Liver (tissue), 8 donors: ENCODE measurements at regions not wholly inside any gene's neighbourhood (a gene's known extent, or its start where the extent isn't known, plus 50 kb on each side); places are given as distances from the start of the nearest gene placed in this dataset.

Experiments used
- DNase-seq: peaks from one replicate; pipeline ENCODE4 v3.0.0-alpha.2; 2017; ENCODE audit warnings: low spot score
- H3K27ac ChIP-seq, 2 donors: one replicate each; pipeline ENCODE4 v1.7.0; 2013; ENCODE audit warnings: inconsistent platforms in 2 of 2, low read length in 2 of 2, control low read depth in 1 of 2, low read depth in 1 of 2, mild to moderate bottlenecking in 1 of 2
- H3K27me3 ChIP-seq, 4 donors: one replicate each; pipeline versions ENCODE4 v1.6.1 to v1.7.0; 2013; ENCODE audit warnings: low read length in 3 of 4, inconsistent platforms in 1 of 4, mild to moderate bottlenecking in 1 of 4, moderate library complexity in 1 of 4; ENCODE audit not compliant: control insufficient read depth in 4 of 4, insufficient read depth in 4 of 4
- H3K36me3 ChIP-seq, 4 donors: one replicate each; pipeline versions ENCODE4 v1.6.1 to v1.7.0; 2013; ENCODE audit warnings: low read length in 3 of 4, mild to moderate bottlenecking in 3 of 4, low read depth in 1 of 4, moderate library complexity in 1 of 4; ENCODE audit not compliant: control insufficient read depth in 4 of 4, insufficient read depth in 3 of 4
- H3K4me1 ChIP-seq, 4 donors: one replicate each; pipeline versions ENCODE4 v1.6.1 to v1.7.0; 2013; ENCODE audit warnings: low read length in 3 of 4, mild to moderate bottlenecking in 3 of 4, moderate library complexity in 1 of 4; ENCODE audit not compliant: control insufficient read depth in 4 of 4, insufficient read depth in 4 of 4
- H3K4me3 ChIP-seq, 3 donors: one replicate each; pipeline versions ENCODE4 v1.6.1 to v1.7.0; 2013; ENCODE audit warnings: low read length in 3 of 3, control low read depth in 1 of 3, low read depth in 1 of 3, mild to moderate bottlenecking in 1 of 3
- H3K9ac ChIP-seq, 2 donors: one replicate each; pipeline ENCODE4 v1.7.0; 2013; ENCODE audit warnings: low read length in 2 of 2, mild to moderate bottlenecking in 2 of 2, moderate library complexity in 2 of 2, control low read depth in 1 of 2, low read depth in 1 of 2
- H3K9me3 ChIP-seq, 4 donors: one replicate each; pipeline versions ENCODE4 v1.6.1 to v1.7.0; 2013; ENCODE audit warnings: low read length in 3 of 4; ENCODE audit not compliant: control insufficient read depth in 4 of 4
- EGR1 ChIP-seq, 2 donors: IDR thresholded peaks; 2 replicates each; pipeline ENCODE4 v1.6.1; 2016 to 2018; ENCODE audit warnings: antibody characterized with exemption in 2 of 2, low read depth in 2 of 2
- FOXA1 ChIP-seq: IDR thresholded peaks from 2 replicates; pipeline ENCODE4 v1.6.1; 2016; ENCODE audit warnings: antibody characterized with exemption
- FOXA2 ChIP-seq: IDR thresholded peaks from 2 replicates; pipeline ENCODE4 v1.6.1; 2016; ENCODE audit warnings: antibody characterized with exemption
- GABPA ChIP-seq, 2 donors: IDR thresholded peaks in 1 of 2; conservative IDR thresholded peaks in 1 of 2; 2 replicates each; pipeline ENCODE4 v1.6.1; 2016; ENCODE audit warnings: antibody characterized with exemption in 2 of 2, mild to moderate bottlenecking in 1 of 2, moderate library complexity in 1 of 2
- HNF4A ChIP-seq, 2 donors: conservative IDR thresholded peaks; 2 replicates each; pipeline ENCODE4 v1.6.1; 2016; ENCODE audit warnings: antibody characterized with exemption in 2 of 2, mild to moderate bottlenecking in 2 of 2
- HNF4G ChIP-seq: IDR thresholded peaks from 2 replicates; pipeline ENCODE4 v1.6.1; 2016; ENCODE audit warnings: antibody characterized with exemption
- JUND ChIP-seq, 2 donors: IDR thresholded peaks; 2 replicates each; pipeline ENCODE4 v1.6.1; 2016; ENCODE audit warnings: antibody characterized with exemption in 2 of 2
- NR2F2 ChIP-seq: IDR thresholded peaks from 2 replicates; pipeline ENCODE4 v1.6.1; 2016; ENCODE audit warnings: antibody characterized with exemption
- RAD21 ChIP-seq, 2 donors: IDR thresholded peaks; 2 replicates each; pipeline ENCODE4 v1.6.1; 2016; ENCODE audit warnings: antibody characterized with exemption in 2 of 2, mild to moderate bottlenecking in 2 of 2
- RXRA ChIP-seq, 2 donors: IDR thresholded peaks; 2 replicates each; pipeline ENCODE4 v1.6.1; 2017 to 2018; ENCODE audit warnings: antibody characterized with exemption in 2 of 2, mild to moderate bottlenecking in 1 of 2
- SP1 ChIP-seq: IDR thresholded peaks from 2 replicates; pipeline ENCODE4 v1.6.1; 2018; ENCODE audit warnings: antibody characterized with exemption, mild to moderate bottlenecking
- TAF1 ChIP-seq: conservative IDR thresholded peaks from 2 replicates; pipeline ENCODE4 v1.6.1; 2016; ENCODE audit warnings: antibody characterized with exemption, mild to moderate bottlenecking
- YY1 ChIP-seq: IDR thresholded peaks from 2 replicates; pipeline ENCODE4 v1.6.1; 2016; ENCODE audit warnings: antibody characterized with exemption, mild to moderate bottlenecking
- WGBS: extraction: QIAGEN DNeasy Blood & Tissue Kit; methylation state at CpG from one replicate; pipeline ENCODE4 v1.1.7; 2013; 5-methylcytosine and 5-hydroxymethylcytosine counted together
- TF ChIP-seq, protein P1 (sequence below): IDR thresholded peaks from 2 replicates; pipeline ENCODE4 v1.6.1; 2016; ENCODE audit warnings: antibody characterized with exemption
- TF ChIP-seq, protein P2 (sequence below): IDR thresholded peaks from 2 replicates; pipeline ENCODE4 v1.6.1; 2016; ENCODE audit warnings: antibody characterized with exemption
- TF ChIP-seq, protein P3 (sequence below): IDR thresholded peaks from 2 replicates; pipeline ENCODE4 v1.6.1; 2016; ENCODE audit warnings: antibody characterized with exemption
- TF ChIP-seq, protein P4 (sequence below): IDR thresholded peaks from 2 replicates; pipeline ENCODE4 v1.6.1; 2016; ENCODE audit warnings: antibody characterized with exemption, mild to moderate bottlenecking
- TF ChIP-seq, protein P5 (sequence below): fragments of 150-350 bp; IDR thresholded peaks from 2 replicates; pipeline ENCODE4 v1.5.1; 2017; ENCODE audit warnings: improper control_type of control experiment, low read depth, low read length; ENCODE audit not compliant: missing input control
- donor health status: healthy.
- donor health status: healthy.
- donor health status: healthy.
- donor health status: healthy.
- donor health status: healthy.

DNA sequence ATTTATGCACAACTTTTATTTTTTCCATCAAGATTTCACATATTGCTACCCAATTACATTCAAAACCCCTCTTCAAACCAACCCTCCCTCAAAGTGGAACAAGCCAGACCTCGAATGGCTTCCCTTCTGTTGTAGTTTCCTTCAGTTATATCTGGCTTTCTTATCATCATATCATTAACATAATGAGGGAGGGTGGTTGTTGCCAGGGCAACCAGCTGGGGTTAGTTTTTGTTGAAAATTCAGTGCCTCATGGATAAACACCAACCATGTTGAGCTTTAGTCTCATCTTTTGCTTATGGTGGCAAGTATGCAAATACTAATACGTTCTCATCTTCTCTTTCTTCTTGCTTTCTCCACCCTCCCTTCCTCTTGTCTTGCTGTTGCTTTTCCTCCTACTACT lies 359.7 kb downstream of the CDH11 start (continued):
- TF ChIP-seq, protein P1, sequence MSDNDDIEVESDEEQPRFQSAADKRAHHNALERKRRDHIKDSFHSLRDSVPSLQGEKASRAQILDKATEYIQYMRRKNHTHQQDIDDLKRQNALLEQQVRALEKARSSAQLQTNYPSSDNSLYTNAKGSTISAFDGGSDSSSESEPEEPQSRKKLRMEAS, result no peak
- TF ChIP-seq, protein P2, sequence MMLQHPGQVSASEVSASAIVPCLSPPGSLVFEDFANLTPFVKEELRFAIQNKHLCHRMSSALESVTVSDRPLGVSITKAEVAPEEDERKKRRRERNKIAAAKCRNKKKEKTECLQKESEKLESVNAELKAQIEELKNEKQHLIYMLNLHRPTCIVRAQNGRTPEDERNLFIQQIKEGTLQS, result no peak
- TF ChIP-seq HNF4A (conservative IDR thresholded peaks at IDR 0.05) (no peak), SP1 (no peak), EGR1 (IDR thresholded peaks at IDR 0.05; ENCODE audit: low read depth in 2 of 2) (no peak), NR2F2 (no peak), TAF1 (no peak)

DNA sequence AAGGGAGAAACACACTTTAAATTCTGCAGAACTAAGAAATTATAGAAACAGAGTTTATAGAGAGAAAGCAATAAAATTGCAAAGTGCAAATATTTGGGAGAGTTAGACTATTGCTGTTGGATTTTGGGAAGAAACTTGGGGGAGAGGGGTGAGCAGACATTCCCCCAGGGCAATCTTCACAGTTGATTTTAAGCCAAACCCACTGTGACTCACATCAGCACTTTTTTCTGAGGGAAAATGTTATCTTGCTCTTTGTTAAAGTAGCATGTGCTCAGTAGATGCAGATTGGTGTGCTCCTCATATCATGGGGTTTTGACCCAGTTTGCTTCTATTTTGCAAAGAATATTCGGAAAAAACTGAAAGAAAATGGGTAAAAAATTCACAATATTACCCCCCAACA lies 367.6 kb downstream of the CDH11 start:
- Histone ChIP-seq H3K9me3 (no peaks in the 10 kb centered on the region), H3K27me3 (no peaks in the 10 kb centered on the region), H3K36me3 (no peaks in the 10 kb centered on the region), H3K4me1 (no peaks in the 10 kb centered on the region), H3K9ac (no peak overlapping the region), H3K4me3 (no peak overlapping the region), H3K27ac (no peak overlapping the region)
- TF ChIP-seq FOXA1, result no peak
- TF ChIP-seq RAD21 (IDR thresholded peaks at IDR 0.05), result no peak
- no peak for TF ChIP-seq EGR1 (IDR thresholded peaks at IDR 0.05; ENCODE audit: low read depth in 2 of 2)
- no peak for TF ChIP-seq JUND (IDR thresholded peaks at IDR 0.05)
- no peak for TF ChIP-seq HNF4A (conservative IDR thresholded peaks at IDR 0.05)
- TF ChIP-seq RXRA (IDR thresholded peaks at IDR 0.05), result no peak
- TF ChIP-seq, protein P3, sequence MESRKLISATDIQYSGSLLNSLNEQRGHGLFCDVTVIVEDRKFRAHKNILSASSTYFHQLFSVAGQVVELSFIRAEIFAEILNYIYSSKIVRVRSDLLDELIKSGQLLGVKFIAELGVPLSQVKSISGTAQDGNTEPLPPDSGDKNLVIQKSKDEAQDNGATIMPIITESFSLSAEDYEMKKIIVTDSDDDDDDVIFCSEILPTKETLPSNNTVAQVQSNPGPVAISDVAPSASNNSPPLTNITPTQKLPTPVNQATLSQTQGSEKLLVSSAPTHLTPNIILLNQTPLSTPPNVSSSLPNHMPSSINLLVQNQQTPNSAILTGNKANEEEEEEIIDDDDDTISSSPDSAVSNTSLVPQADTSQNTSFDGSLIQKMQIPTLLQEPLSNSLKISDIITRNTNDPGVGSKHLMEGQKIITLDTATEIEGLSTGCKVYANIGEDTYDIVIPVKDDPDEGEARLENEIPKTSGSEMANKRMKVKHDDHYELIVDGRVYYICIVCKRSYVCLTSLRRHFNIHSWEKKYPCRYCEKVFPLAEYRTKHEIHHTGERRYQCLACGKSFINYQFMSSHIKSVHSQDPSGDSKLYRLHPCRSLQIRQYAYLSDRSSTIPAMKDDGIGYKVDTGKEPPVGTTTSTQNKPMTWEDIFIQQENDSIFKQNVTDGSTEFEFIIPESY, result no peak
- no peak for TF ChIP-seq NR2F2
- no peak for TF ChIP-seq TAF1
- no peak for TF ChIP-seq SP1
- TF ChIP-seq, protein P4, sequence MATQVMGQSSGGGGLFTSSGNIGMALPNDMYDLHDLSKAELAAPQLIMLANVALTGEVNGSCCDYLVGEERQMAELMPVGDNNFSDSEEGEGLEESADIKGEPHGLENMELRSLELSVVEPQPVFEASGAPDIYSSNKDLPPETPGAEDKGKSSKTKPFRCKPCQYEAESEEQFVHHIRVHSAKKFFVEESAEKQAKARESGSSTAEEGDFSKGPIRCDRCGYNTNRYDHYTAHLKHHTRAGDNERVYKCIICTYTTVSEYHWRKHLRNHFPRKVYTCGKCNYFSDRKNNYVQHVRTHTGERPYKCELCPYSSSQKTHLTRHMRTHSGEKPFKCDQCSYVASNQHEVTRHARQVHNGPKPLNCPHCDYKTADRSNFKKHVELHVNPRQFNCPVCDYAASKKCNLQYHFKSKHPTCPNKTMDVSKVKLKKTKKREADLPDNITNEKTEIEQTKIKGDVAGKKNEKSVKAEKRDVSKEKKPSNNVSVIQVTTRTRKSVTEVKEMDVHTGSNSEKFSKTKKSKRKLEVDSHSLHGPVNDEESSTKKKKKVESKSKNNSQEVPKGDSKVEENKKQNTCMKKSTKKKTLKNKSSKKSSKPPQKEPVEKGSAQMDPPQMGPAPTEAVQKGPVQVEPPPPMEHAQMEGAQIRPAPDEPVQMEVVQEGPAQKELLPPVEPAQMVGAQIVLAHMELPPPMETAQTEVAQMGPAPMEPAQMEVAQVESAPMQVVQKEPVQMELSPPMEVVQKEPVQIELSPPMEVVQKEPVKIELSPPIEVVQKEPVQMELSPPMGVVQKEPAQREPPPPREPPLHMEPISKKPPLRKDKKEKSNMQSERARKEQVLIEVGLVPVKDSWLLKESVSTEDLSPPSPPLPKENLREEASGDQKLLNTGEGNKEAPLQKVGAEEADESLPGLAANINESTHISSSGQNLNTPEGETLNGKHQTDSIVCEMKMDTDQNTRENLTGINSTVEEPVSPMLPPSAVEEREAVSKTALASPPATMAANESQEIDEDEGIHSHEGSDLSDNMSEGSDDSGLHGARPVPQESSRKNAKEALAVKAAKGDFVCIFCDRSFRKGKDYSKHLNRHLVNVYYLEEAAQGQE, result no peak
- TF ChIP-seq GABPA (IDR thresholded peaks at IDR 0.05 in 1 of 2, conservative IDR thresholded peaks at IDR 0.05 in 1 of 2), result no peak
- TF ChIP-seq, protein P1, result no peak
- TF ChIP-seq, protein P5, sequence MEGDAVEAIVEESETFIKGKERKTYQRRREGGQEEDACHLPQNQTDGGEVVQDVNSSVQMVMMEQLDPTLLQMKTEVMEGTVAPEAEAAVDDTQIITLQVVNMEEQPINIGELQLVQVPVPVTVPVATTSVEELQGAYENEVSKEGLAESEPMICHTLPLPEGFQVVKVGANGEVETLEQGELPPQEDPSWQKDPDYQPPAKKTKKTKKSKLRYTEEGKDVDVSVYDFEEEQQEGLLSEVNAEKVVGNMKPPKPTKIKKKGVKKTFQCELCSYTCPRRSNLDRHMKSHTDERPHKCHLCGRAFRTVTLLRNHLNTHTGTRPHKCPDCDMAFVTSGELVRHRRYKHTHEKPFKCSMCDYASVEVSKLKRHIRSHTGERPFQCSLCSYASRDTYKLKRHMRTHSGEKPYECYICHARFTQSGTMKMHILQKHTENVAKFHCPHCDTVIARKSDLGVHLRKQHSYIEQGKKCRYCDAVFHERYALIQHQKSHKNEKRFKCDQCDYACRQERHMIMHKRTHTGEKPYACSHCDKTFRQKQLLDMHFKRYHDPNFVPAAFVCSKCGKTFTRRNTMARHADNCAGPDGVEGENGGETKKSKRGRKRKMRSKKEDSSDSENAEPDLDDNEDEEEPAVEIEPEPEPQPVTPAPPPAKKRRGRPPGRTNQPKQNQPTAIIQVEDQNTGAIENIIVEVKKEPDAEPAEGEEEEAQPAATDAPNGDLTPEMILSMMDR, result no peak
- no peak for TF ChIP-seq FOXA2
- no peak for TF ChIP-seq YY1
- TF ChIP-seq HNF4G, result no peak
- no peak for DNase-seq
- 51% methylated on average over 1 of the region's 1 CpG for WGBS
